ENCODE measurements at regions not wholly inside any gene's neighbourhood (a gene's known extent, or its start where the extent isn't known, plus 50 kb on each side); places are given as distances from the start of the nearest gene placed in this dataset.

DNA sequence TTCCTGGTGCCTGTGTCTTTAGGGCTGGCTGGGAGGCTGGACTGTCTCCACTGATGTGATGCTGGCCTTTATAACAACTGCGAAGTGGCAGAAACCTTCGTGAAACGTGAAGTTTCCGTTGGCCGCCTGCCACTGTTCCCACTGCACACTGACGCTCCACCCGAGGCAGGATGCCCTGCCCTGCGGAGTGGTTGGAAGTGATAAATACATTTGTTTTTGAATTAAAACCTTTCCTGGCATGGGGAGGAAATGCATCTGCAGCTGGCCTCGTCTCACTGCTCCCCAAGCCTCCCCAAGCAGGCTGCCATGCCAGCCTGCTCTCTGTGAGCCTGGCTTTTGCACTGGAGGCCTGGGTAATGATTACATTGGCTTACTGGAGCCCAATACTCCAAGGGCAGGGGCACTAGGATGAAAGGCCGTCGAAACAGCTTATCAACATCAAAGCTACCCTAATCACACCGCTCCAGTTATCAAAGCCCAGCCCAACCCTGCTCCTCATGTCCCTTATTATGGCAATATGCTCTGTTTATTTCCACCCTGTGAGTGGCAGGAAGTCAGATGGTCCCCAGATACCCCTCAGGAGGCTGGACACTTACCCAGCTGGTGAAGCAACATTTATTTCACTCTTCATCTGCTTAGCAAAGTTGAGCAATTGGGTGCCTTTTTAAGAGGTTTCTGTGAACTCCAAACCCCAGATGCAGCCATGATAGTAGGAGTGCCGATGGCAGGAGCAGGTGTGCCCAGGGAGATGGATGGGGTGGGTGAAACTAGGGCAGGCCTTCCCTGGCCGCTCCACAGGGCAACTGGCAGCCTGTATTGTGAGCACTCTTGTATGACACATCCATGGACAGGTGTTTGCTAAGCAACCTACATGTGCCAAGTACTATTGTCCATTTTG, 97.4 kb upstream of the ITGA6 start:
- DNase-seq (ENCODE audit: low spot score): no peak

DNA sequence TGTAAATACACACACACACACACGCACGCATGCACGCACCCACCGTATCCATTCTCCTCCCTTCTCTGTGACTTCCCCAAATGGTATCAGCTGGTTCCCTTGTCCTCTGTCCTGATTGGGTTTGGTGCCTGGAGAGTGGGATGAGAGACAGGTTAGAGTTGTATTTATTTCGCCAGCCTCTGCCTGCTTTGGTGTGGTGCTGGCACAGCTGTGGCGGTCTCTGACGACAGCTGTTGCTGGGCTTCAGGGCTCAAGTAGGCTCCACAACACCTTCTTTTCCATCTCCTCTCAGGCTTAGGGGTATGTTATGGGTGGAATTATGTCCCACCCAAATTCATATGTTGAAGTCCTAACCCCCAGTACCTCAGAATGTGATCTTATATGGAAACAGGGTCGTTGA, 94.9 kb upstream of the ITGA6 start:
- no peak for DNase-seq (ENCODE audit: low spot score)

DNA sequence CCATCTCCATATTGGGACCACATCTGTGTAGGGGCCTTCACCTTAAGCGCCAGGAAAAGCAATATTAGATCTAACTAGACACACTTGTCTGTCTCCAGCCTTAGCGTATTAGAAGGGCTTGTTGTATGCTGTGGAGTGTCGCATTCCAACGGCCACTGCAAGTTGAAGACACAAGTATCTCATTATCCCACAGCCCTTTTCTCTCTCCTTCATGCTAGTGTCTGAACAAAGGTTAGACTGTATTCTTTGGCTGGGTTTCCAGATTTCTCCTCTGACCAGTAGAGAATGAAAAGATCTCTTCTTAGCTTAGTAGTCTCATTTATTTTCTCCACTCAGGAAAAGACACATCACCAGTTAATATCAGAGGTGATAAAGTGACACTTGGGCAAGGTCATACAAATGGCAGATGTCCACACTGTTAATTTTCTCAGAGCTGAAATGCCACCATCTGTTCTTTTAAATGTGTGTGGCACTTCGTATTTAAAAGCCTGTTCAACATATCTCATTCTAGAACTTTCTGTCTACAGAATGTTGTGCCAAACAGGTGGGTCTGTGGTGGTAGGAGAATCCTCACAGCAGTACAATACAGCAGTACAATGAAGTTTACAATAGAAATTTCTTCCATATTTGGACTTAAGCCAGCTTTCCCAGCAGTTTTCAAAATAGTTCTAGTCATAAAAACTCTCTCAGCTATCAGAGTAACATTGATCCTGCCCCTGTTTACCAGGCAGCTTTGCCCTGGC, 94.0 kb upstream of the ITGA6 start:
- no peak for DNase-seq (ENCODE audit: low spot score)

DNA sequence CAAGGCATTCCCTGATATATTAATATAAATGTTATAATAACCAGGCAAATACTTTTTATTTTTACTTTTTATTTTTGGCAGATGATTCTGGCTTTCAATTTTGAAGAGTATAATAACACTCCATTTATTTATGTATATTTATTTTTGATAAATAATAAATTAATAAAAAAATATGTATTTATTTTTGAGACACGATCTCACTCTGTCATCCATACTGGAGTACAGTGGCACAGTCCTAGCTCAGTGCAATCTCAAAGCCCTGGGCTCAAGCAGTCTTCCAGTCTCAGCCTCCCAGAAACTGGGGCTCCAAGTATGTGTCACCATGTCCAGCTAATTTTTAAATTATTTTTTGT, 93.4 kb upstream of the ITGA6 start:
- DNase-seq (ENCODE audit: low spot score): no peak

DNA sequence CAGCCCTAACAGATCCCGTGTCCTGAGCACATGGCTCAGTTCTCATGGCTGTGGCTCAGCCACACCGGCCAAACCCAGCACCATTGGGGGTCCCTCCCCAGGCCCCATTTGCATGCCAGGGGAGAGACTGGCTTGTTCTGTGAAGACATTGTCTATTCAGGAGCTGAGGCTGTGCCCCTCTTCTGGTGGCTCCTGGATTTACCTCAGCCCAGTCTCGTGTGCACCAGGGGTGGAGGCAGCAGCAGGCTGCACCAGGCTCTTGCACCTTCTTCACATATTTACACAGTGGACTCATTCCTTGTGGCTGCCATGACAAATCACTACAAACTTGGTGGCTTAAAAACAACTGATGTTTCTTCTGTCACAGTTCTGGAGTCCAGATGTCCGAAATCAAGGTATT, 92.4 kb upstream of the ITGA6 start:
- no peak for DNase-seq (ENCODE audit: low spot score)

DNA sequence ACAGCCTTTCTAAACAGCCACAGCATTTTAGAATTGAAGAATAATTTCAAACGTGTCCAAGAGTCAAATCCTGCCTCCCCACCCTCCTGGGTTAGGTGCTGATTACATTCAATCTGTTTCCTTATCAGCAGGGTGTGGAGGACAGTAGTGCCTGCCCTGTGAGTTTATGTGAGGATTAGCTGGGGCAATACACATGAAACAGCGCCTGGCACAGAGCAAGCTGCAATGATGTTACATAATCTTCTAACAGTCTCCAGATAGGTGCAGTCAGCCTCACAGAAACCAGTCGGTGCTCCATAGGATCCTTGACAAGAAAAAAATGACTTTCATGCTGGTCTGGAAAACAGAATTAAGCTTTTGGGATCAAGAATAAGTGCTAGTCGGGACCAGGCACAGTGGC, 91.7 kb upstream of the ITGA6 start:
- DNase-seq (ENCODE audit: low spot score): no peak

DNA sequence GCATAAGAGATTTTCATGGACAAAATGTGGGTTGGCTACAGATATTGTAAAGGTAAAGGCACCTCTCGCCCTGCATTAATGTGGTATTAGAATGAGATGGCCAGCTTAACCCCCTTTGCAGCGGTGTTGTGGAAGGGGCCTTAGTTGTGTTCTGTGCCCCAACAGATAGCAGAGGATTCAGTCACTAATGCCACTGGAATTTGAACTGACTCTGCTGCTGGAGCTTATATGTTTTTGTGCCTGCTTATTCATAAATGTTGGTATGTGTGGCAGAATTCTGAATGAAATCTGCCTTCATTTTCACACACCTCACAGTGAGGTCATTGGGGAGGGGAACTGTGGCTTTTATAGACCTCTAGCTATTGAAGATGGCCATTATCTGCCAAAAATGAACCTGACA, 90.7 kb upstream of the ITGA6 start:
- DNase-seq (ENCODE audit: low spot score): no peak

DNA sequence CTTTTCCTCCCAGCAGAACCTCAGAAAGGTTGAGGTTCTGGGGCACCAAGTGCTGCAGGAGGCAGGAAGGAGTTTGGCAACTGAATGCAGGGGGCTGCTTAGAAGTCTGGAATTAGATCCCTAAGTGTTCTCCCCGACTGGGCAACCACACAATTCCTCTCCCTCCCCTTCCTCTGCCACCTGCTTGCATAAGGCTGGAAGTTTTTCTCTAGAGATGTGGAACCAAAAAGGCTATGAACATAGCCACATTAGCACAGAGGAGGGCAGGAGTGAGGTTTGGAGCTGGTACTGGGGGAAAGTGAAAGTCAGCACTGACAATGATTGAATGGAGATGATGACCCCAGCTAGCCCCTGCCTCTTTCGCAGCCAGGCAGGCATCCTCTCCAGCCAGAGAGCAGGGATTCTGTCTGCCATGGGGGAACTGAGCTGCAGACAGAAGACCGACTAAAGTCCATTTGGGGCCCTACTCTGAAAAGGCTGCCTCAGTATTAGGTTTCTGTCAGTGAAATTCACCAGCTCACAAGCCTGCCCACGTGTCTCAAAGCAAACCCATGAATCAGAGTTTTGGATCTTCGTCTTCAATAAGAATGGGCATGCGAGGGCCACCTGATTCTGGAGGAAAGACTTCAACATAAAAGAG, 87.9 kb upstream of the ITGA6 start:
- DNase-seq (ENCODE audit: low spot score): no peak

DNA sequence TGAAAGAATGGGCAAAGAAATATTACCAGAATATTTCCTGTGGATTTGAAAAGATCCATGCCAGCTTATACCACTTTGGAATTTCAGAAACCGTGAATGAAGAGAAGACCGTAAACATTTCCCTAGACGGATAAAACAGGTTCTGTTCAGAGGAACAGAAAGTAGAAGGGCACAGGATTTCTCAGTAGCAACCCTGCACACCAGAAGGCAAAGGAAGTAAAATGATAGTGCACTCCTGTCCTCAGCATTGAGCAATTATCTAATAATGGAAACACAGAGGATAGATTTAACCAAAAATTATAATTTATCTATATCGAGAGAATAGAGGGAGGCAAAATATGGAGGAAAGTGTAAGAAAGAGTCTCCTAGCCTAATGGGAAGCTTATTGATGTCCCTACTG, 87.0 kb upstream of the ITGA6 start:
- no peak for DNase-seq (ENCODE audit: low spot score)

DNA sequence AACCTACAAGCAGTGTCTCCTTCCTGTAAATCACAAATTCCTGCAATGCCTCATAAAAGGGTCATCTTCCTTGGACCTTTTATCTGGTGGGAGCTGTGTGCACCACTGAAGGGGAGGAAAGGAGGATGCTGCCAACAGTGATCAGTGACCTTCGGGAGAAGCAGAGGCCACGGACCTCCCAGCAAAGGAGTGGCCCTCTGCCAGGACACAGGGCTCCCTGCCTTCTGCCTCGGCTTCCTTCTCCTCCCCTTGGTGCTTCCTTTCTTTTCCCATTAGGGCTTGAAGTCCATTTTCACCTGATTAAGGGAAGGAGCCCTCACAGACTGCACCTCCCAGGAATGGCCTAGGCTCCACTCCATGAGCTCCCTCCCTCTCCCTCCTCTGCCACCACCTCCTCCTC, 85.3 kb upstream of the ITGA6 start:
- DNase-seq (ENCODE audit: low spot score): no peak

DNA sequence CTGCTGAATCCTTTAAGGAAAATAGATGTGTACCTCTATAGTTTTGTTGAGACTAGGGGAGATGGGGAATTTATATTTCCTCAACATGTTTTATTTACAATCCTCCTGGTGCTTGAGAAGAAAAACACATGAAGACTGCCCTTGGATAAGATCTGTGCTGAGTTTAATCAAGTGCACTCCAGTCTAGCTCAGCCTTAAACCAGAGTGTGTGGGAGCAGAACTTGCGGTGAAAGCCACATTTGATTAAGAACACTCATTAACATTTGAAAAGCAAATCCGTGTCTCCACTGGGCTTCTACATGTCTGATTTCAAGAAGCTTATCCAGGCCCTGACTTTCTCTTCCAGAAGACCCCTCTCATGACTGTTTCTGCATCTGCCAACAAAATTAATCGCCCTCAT, 84.8 kb upstream of the ITGA6 start:
- no peak for DNase-seq (ENCODE audit: low spot score)

DNA sequence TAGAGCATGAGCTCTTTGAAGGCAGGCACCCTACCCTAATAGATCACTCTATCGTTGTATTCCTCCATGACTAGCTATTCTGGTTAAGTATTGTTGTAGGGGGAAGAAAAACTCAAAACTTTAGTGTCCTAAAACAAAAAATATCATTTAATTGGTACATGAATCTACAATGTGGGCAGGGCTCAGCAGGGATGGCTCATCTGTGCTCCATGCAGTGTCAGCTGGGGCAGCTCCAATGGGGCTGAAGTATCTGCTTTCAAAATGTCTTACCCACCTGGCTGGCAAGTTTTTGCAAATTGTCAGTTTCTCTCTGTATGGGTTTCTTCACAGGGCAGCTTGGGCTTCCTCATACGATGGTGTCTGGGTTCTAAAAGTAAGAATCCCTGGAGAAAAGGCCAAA, 83.2 kb upstream of the ITGA6 start:
- DNase-seq (ENCODE audit: low spot score): no peak

DNA sequence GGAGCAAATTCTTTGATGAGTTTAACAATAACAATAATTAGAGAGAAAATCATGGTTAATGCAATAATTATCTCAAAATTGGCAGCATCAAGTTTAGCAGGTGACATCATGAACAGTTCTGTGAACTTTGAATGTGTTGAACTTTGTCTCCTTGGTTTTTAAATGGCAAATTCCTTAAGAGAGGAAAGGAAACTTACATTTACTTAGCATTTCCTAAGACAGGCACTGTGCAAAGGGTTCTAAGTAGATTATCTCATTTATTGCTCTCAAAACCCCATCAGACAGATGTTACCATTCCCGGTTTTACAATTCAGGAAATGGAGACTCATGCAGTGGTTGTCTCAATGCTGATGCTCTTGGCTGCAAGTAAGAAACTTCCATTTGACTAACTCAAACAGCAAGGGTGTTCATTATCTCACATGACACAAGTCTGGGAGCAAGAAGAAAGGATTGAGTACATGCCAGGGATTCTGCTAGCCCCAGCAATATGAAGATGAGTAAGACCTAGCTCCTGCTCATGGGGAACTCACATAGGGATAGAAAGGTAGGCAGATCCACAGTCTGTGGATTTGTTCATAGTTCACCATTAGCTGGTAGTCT, 81.3 kb upstream of the ITGA6 start:
- no peak for DNase-seq (ENCODE audit: low spot score)

DNA sequence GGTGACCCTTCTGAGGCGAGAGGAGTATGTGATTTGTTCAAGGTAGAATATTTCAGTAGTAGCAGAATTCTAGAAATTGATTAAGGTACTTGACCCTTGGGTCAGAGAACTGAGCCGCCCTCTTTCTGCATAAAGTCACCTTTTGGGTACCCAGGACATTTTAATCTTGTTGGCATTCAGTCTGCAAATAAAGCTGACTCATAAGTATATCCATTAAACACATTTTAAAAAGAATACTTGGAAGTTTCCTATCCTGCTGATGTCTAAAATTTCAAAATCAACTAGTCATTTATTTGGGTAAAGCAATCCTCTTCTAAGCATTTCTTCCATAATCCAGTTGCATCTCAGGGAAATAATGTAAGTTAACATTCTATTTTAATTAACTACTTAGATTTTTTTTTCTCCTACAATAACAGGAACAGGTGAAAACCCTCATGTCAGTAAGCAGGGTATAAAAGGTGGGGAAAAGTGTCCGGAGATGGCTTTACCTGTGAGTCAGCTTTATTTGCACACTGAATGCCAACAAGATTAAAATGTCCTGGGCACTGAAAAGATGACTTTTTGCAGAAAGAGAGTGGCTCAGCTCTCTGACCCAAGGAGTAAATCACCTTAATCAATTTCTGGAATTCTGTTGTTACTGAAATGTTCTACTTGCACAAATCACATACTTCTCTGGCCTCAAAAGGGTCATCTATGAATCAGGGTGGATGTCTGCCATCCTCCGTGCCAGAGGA, 78.7 kb upstream of the ITGA6 start:
- no peak for DNase-seq (ENCODE audit: low spot score)

DNA sequence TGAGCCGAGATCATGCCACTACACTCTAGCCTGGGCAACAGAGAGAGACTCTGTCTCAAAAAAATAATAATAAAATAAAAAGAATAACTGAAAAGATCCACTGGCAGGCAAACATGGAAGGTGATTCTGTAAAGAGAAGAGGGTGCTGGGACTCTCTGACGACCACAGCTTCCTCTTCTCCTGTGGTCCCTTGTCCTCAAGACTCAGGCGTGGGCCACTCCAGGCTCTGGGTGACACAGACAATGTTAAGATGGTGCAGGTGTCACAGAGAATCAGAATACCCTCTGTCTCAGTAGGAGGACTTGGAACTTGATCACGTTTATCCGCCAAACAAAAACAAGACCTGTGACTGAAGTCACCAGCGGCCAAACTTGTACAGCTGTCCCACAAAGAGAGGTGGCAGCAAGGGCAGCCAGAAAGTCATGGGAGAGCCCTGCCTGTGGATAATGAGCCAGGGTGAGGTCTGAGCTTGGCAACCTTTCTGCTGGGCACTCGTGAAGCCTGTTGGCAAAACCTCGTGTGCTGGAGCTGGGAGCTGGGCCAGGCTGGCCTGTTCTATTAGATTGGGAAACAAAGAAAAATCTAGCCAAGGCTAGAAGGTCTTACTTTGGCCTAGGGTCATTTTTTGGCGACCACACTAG, 76.4 kb upstream of the ITGA6 start:
- DNase-seq (ENCODE audit: low spot score): no peak

DNA sequence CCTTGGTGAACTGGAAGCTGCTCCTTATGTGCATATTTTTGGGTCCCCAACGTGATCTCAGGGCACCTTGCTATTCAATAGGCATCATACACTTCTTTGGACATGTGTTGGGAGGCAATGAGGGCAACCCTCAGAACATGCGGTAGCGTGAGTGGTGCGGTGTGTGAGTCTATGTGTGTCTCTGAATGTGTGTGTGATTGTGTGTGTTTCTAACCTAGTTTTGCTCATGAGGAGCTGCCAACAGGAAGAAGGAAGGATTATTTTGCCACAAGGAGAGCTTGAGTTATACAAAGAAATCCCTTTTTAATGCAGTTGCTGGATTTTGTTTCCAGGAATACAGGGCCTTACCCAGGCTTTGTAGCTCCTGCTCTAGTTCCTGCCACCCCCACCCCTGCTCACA, 75.8 kb upstream of the ITGA6 start:
- no peak for DNase-seq (ENCODE audit: low spot score)

DNA sequence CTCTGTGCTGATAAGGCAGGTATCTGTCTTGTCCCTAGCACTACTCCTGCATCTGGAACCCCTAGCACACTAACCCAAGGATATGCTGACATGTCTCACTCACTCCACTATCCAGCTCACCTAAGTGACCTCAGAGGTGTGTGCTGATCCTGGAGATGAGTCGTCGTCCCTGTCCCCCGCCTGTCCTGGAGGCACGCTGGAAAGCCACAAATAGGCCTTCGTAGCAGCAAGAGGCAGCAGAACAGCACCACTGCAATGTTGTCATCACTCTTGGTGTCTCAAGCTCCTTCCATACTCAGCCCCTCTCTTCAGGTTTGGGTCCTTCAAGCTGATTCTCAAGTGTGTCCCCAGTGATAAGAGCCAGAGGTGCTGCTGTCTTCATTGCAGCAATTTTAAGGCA, 73.0 kb upstream of the ITGA6 start:
- DNase-seq (ENCODE audit: low spot score): no peak

DNA sequence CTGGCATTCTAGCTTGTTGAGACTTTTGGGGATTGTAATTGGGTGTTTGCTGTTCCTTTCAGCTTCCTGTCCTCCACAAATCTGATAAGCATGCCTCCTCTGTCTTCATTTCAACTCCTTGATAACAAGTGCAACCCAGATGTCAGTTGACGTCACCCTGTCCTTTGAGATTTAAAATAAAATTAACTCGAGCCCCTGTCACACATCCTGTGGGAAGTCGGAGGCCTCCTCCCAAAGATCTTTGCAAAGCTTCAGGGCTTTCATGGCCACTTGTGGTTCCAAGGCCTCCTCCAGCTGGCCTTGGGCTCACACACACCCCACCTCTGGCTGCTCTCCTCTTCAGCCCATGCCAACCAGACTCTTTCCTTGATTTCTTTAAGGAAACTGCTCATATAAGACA, 69.9 kb upstream of the ITGA6 start:
- DNase-seq (ENCODE audit: low spot score): no peak

DNA sequence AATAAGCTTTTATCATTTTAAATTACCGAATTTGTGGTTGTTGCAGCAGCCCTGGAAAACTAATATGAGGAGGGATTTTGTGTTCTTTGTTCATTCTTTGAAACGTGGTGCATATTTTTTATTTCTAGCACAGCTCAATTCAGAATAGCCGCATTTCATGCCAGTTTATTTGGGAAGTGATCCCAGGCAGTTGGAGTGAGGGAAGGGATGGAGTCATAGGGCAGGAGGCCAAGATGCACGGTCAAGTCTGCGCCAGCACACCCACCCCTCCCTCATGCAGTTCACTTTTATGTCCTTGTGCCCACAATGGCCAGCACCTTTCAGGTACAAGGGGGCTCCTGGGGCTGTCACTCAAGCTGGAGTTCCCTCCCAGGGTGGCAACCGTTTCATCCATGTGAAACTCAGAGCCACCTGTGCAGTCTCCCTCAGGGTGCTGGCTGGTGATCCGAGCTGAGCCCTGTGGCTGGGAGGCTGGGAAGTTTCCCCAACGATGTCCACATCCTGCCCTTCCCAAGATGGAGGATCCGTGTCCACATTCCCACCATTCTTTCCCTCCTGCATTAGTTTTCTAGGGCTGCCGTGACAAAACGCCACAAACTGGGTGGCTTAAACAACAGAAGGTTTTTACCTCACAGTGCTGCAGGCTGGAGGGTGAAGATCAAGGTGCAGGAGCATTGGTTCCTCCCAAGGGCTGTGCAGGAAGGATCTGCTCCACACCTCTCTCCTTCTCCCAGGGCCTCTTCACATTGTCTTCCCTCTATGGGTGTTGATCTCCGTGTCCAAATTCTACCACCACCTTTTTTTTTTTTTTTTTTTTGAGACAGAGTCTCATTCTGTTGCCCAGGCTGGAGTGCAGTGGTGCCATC, 68.5 kb upstream of the ITGA6 start:
- peak; percentile 61 for DNase-seq (ENCODE audit: low spot score)

DNA sequence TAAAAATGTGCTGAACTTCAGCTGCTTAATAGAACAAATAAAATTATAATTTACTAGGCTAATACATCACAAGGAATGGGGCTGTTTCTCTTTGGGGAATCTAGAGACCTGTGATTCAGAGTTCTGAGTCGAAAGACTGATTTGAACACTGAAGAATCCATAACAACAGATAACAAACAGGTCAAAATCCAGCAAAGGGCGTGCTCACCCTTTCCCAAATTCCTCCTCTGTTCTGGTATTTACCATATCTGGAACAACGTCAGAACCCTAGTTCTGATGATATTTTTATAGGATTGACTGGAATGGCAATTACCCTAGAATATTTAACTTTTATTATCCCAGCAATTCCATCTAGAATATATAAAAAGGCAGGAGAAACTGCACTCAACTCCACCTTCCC, 66.0 kb upstream of the ITGA6 start:
- peak; percentile 61 for DNase-seq (ENCODE audit: low spot score)

DNA sequence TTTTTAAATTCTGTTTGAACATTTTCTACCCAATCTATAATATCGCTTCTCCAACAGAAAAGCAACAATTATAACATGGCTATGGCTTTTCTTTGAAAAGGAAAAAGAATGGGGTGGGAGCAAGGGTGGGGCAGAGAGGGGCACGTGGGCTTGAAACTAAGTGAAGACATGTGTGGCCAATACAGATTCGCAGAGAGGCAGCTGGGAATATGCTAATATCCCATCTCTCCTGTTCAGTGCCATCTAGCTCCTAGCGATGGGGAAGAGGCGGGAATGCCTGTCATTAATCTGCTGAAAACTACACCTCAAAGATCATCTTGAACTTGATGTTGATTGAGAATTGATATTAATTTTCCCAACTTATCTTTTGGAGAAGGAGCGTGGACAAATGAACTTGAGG, 65.5 kb upstream of the ITGA6 start:
- DNase-seq (ENCODE audit: low spot score): no peak
